SK-N-MC (cell line): ENCODE measurements at regions not wholly inside any gene's neighbourhood (a gene's known extent, or its start where the extent isn't known, plus 50 kb on each side); places are given as distances from the start of the nearest gene placed in this dataset.

Source experiments
- EZH2 ChIP-seq: fragments of 200-600 bp; sonication (generic); IDR thresholded peaks from one replicate; pipeline ENCODE4 v1.6.1; 2017; ENCODE audit warnings: antibody characterized with exemption
- FOXP2 ChIP-seq: optimal IDR thresholded peaks from 2 replicates; pipeline ENCODE3; 2011; ENCODE audit warnings: mild to moderate bottlenecking, moderate library complexity; ENCODE audit not compliant: insufficient read depth; ENCODE audit errors: extremely low read length, control extremely low read depth
- POLR2AphosphoS5 ChIP-seq: IDR thresholded peaks from 2 replicates; pipeline ENCODE4 v1.6.1; 2012; ENCODE audit warnings: mild to moderate bottlenecking, low read depth, low read length, borderline replicate concordance

DNA sequence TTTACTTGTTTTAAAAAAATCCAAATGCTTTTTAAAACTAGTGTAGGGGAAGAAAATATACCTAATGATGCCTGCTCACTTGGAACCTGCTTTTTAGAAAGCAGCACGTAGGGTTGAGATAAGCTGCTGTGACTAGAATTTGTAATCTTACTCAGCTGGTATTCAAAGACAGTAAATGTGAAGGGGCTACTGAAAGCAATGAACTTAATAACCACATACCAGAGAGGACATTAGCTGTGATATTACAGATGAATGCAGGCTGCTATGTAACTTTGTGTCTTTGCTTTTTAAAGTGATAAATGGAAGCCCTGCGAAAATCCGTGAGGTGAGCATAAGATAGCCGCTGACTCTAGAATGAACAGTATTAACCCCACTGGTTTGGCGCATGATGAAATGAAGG lies 124.1 kb downstream of the TRIML1 start:
- TF ChIP-seq EZH2 = no peak
- TF ChIP-seq POLR2AphosphoS5 = no peak
- no peak for TF ChIP-seq FOXP2
